ENCODE measurements at regions not wholly inside any gene's neighbourhood (a gene's known extent, or its start where the extent isn't known, plus 50 kb on each side); places are given as distances from the start of the nearest gene placed in this dataset.

GRCh38 chr5:123802298-123802951 lies 290.4 kb downstream of the CSNK1G3 start:
- no peak for TF ChIP-seq POLR2A (IDR thresholded peaks at IDR 0.05)
- TF ChIP-seq CTCF (IDR thresholded peaks at IDR 0.05): no peak
- Histone ChIP-seq H3K4me1 (no peaks in the 10 kb centered on the region), H3K36me3 (no peaks in the 10 kb centered on the region), H3K9me3 (no peaks in the 10 kb centered on the region), H3K27me3 (no peaks in the 10 kb centered on the region), H3K4me3 (no peak overlapping the region), H3K27ac (no peak overlapping the region)
- intact Hi-C loops (cut with DNase I; ENCODE audit: low total_unique reads): no loop called here
- DNase-seq: no peak

GRCh38 chr5:123800640-123801039 lies 288.7 kb downstream of the CSNK1G3 start:
- no peak overlapping the region for H3K4me3 ChIP-seq
- H3K4me1 ChIP-seq: no peaks in the 10 kb centered on the region
- no peaks in the 10 kb centered on the region for H3K27me3 ChIP-seq
- intact Hi-C loops (cut with DNase I; ENCODE audit: low total_unique reads): no loop called here
- TF ChIP-seq POLR2A (IDR thresholded peaks at IDR 0.05): no peak
- no peak for TF ChIP-seq CTCF (IDR thresholded peaks at IDR 0.05)
- DNase-seq: no peak
- H3K9me3 ChIP-seq: no peaks in the 10 kb centered on the region
- no peak overlapping the region for H3K27ac ChIP-seq
- H3K36me3 ChIP-seq: no peaks in the 10 kb centered on the region

- no peak overlapping the region for H3K4me3 ChIP-seq
- H3K27me3 ChIP-seq: no peaks in the 10 kb centered on the region
- intact Hi-C loops (cut with DNase I; ENCODE audit: low total_unique reads): no loop called here
- H3K36me3 ChIP-seq: no peaks in the 10 kb centered on the region
- H3K4me1 ChIP-seq: no peaks in the 10 kb centered on the region
- TF ChIP-seq CTCF (IDR thresholded peaks at IDR 0.05) (no peak), POLR2A (IDR thresholded peaks at IDR 0.05) (no peak)
- H3K27ac ChIP-seq: no peak overlapping the region
- H3K9me3 ChIP-seq: no peaks in the 10 kb centered on the region
- DNase-seq: no peak
These were observed 283.7 kb downstream of the CSNK1G3 start for GRCh38 chr5:123795688-123796087.

- Histone ChIP-seq H3K27ac (no peak overlapping the region), H3K27me3 (no peaks in the 10 kb centered on the region), H3K4me1 (no peaks in the 10 kb centered on the region), H3K4me3 (no peak overlapping the region), H3K9me3 (no peaks in the 10 kb centered on the region), H3K36me3 (no peaks in the 10 kb centered on the region)
- DNase-seq: no peak
- intact Hi-C loops (cut with DNase I; ENCODE audit: low total_unique reads): no loop called here
- TF ChIP-seq CTCF (IDR thresholded peaks at IDR 0.05) (no peak), POLR2A (IDR thresholded peaks at IDR 0.05) (no peak)
These were observed 278.2 kb downstream of the CSNK1G3 start for GRCh38 chr5:123790226-123790625.

GRCh38 chr5:123787635-123788034 lies 275.7 kb downstream of the CSNK1G3 start:
- TF ChIP-seq POLR2A (IDR thresholded peaks at IDR 0.05): no peak
- no peak for TF ChIP-seq CTCF (IDR thresholded peaks at IDR 0.05)
- no peaks in the 10 kb centered on the region for H3K36me3 ChIP-seq
- H3K9me3 ChIP-seq: no peaks in the 10 kb centered on the region
- H3K4me3 ChIP-seq: no peak overlapping the region
- no peak overlapping the region for H3K27ac ChIP-seq
- no peaks in the 10 kb centered on the region for H3K27me3 ChIP-seq
- no peaks in the 10 kb centered on the region for H3K4me1 ChIP-seq
- DNase-seq: no peak
- intact Hi-C loops (cut with DNase I; ENCODE audit: low total_unique reads): no loop called here

Data from uterus (tissue), 3 donors.